HepG2 (cell line): ENCODE measurements at regions not wholly inside any gene's neighbourhood (a gene's known extent, or its start where the extent isn't known, plus 50 kb on each side); places are given as distances from the start of the nearest gene placed in this dataset.

Experiments used
- BCL6 ChIP-seq: IDR thresholded peaks from 2 replicates; pipeline ENCODE4 v1.6.1; 2016; ENCODE audit warnings: missing genetic modification reagents, missing compliant biosample characterization
- CC2D1A ChIP-seq: sonication (generic); formaldehyde crosslinking; IDR thresholded peaks from 2 replicates; pipeline ENCODE4 v1.8.1; 2023; ENCODE audit warnings: mild to moderate bottlenecking, missing genetic modification reagents
- CENPT ChIP-seq: sonication (generic); formaldehyde crosslinking; IDR thresholded peaks from 2 replicates; pipeline ENCODE4 v1.8.0; 2022; ENCODE audit warnings: low read depth, mild to moderate bottlenecking, moderate library complexity, missing genetic modification reagents
- DDIT3 ChIP-seq: sonication (generic); formaldehyde crosslinking; IDR thresholded peaks from 2 replicates; pipeline ENCODE4 v1.4.0; 2020; ENCODE audit warnings: mild to moderate bottlenecking, missing genetic modification reagents
- ETS1 ChIP-seq: sonication (generic); formaldehyde crosslinking; IDR thresholded peaks from 2 replicates; pipeline ENCODE4 v1.4.0; 2020; ENCODE audit warnings: missing genetic modification reagents
- FOXJ3 ChIP-seq: sonication (generic); formaldehyde crosslinking; IDR thresholded peaks from 2 replicates; pipeline ENCODE4 v1.4.0; 2020; ENCODE audit warnings: missing genetic modification reagents, mild to moderate bottlenecking, borderline replicate concordance
- GMEB1 ChIP-seq: sonication (generic); formaldehyde crosslinking; IDR thresholded peaks from 2 replicates; pipeline ENCODE4 v1.5.1; 2020; ENCODE audit warnings: missing genetic modification reagents, mild to moderate bottlenecking, borderline replicate concordance
- HNF4G ChIP-seq, 2 experiments: sonication (generic) in 1 of 2; formaldehyde crosslinking in 1 of 2; IDR thresholded peaks; 2 replicates each; pipeline versions ENCODE4 v1.4.0 to v1.6.1; 2011 to 2020; ENCODE audit warnings: borderline replicate concordance in 2 of 2, low read depth in 2 of 2, mild to moderate bottlenecking in 2 of 2, low read length in 1 of 2, missing genetic modification reagents in 1 of 2, moderate library complexity in 1 of 2
- HOXA5 ChIP-seq: sonication (generic); formaldehyde crosslinking; IDR thresholded peaks from 2 replicates; pipeline ENCODE4 v1.4.0; 2020; ENCODE audit warnings: missing genetic modification reagents
- MTA3 ChIP-seq: sonication (generic); formaldehyde crosslinking; IDR thresholded peaks from 2 replicates; pipeline ENCODE4 v1.4.0; 2020; ENCODE audit warnings: missing genetic modification reagents
- ZBTB7B ChIP-seq: sonication (generic); formaldehyde crosslinking; IDR thresholded peaks from 2 replicates; pipeline ENCODE4 v1.4.0; 2020; ENCODE audit warnings: missing genetic modification reagents
- ZFYVE20 ChIP-seq: sonication (generic); formaldehyde crosslinking; IDR thresholded peaks from 2 replicates; pipeline ENCODE4 v1.8.0; 2023; ENCODE audit warnings: low read depth, mild to moderate bottlenecking, moderate library complexity, missing genetic modification reagents, borderline replicate concordance
- ZNF124 ChIP-seq: sonication (generic); formaldehyde crosslinking; IDR thresholded peaks from 2 replicates; pipeline ENCODE4 v1.4.0; 2020; ENCODE audit warnings: missing genetic modification reagents
- ZNF232 ChIP-seq: sonication (generic); formaldehyde crosslinking; IDR thresholded peaks from 2 replicates; pipeline ENCODE4 v1.4.0; 2020; ENCODE audit warnings: missing genetic modification reagents, borderline replicate concordance
- ZNF556 ChIP-seq: sonication (generic); formaldehyde crosslinking; IDR thresholded peaks from 2 replicates; pipeline ENCODE4 v1.4.0; 2020; ENCODE audit warnings: mild to moderate bottlenecking, missing genetic modification reagents, borderline replicate concordance
- ZNF557 ChIP-seq: sonication (generic); formaldehyde crosslinking; IDR thresholded peaks from 2 replicates; pipeline ENCODE4 v1.4.0; 2020; ENCODE audit warnings: missing genetic modification reagents
- ZNF577 ChIP-seq: sonication (generic); formaldehyde crosslinking; IDR thresholded peaks from 2 replicates; pipeline ENCODE4 v1.4.0; 2020; ENCODE audit warnings: mild to moderate bottlenecking, low read depth, missing genetic modification reagents, borderline replicate concordance
- ZNF790 ChIP-seq: sonication (generic); formaldehyde crosslinking; IDR thresholded peaks from 2 replicates; pipeline ENCODE4 v1.8.0; 2022; ENCODE audit warnings: missing genetic modification reagents, mild to moderate bottlenecking, borderline replicate concordance
- ZNF841 ChIP-seq: sonication (generic); formaldehyde crosslinking; IDR thresholded peaks from 2 replicates; pipeline ENCODE4 v1.8.1; 2023; ENCODE audit warnings: missing genetic modification reagents, borderline replicate concordance
- TF ChIP-seq, protein P1 (sequence below): sonication (generic); formaldehyde crosslinking; IDR thresholded peaks from 2 replicates; pipeline ENCODE4 v1.5.0; 2020; ENCODE audit warnings: mild to moderate bottlenecking, low read depth, missing genetic modification reagents, borderline replicate concordance
- TF ChIP-seq, protein P2 (sequence below): sonication (generic); formaldehyde crosslinking; conservative IDR thresholded peaks from 2 replicates; pipeline ENCODE4 v1.8.0; 2022; ENCODE audit warnings: missing genetic modification reagents
- TF ChIP-seq, protein P3 (sequence below): sonication (generic); formaldehyde crosslinking; IDR thresholded peaks from 2 replicates; pipeline ENCODE4 v1.5.0; 2020; ENCODE audit warnings: missing genetic modification reagents

GRCh38 chr13:51524312-51524711 is 60.0 kb upstream of the WDFY2 start (continued):
- TF ChIP-seq GMEB1 (no peak), BCL6 (CRISPR knock-in tag) (peak; percentile 63; the same call in 1 of the 2 replicates), ETS1 (no peak), ZNF790 (CRISPR knock-in tag) (no peak), CENPT (CRISPR knock-in tag) (no peak), DDIT3 (CRISPR knock-in tag) (no peak), ZFYVE20 (CRISPR knock-in tag) (no peak), ZNF556 (CRISPR knock-in tag) (no peak), ZNF557 (CRISPR knock-in tag) (no peak), ZNF577 (CRISPR knock-in tag) (no peak), ZBTB7B (CRISPR knock-in tag) (0 out of 2 replicates have a peak, but pooled peaks have one; percentile 49), MTA3 (CRISPR knock-in tag) (no peak), FOXJ3 (CRISPR knock-in tag) (peak; percentile 80; the same call in 1 of the 2 replicates), ZNF841 (CRISPR knock-in tag) (no peak), HNF4G (IDR thresholded peaks at IDR 0.05; ENCODE audit: borderline replicate concordance, low read depth, low read length) (no peak), HNF4G (CRISPR knock-in tag; IDR thresholded peaks at IDR 0.05; ENCODE audit: borderline replicate concordance, low read depth) (no peak), HOXA5 (CRISPR knock-in tag) (no peak; the same call in 1 of the 2 replicates), ZNF124 (CRISPR knock-in tag) (no peak), ZNF232 (CRISPR knock-in tag) (no peak), CC2D1A (CRISPR knock-in tag) (no peak)
- TF ChIP-seq, protein P1, sequence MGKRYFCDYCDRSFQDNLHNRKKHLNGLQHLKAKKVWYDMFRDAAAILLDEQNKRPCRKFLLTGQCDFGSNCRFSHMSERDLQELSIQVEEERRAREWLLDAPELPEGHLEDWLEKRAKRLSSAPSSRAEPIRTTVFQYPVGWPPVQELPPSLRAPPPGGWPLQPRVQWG (CRISPR knock-in tag): no peak
- TF ChIP-seq, protein P2, sequence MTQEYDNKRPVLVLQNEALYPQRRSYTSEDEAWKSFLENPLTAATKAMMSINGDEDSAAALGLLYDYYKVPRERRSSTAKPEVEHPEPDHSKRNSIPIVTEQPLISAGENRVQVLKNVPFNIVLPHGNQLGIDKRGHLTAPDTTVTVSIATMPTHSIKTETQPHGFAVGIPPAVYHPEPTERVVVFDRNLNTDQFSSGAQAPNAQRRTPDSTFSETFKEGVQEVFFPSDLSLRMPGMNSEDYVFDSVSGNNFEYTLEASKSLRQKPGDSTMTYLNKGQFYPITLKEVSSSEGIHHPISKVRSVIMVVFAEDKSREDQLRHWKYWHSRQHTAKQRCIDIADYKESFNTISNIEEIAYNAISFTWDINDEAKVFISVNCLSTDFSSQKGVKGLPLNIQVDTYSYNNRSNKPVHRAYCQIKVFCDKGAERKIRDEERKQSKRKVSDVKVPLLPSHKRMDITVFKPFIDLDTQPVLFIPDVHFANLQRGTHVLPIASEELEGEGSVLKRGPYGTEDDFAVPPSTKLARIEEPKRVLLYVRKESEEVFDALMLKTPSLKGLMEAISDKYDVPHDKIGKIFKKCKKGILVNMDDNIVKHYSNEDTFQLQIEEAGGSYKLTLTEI (CRISPR knock-in tag): no peak
- TF ChIP-seq, protein P3, sequence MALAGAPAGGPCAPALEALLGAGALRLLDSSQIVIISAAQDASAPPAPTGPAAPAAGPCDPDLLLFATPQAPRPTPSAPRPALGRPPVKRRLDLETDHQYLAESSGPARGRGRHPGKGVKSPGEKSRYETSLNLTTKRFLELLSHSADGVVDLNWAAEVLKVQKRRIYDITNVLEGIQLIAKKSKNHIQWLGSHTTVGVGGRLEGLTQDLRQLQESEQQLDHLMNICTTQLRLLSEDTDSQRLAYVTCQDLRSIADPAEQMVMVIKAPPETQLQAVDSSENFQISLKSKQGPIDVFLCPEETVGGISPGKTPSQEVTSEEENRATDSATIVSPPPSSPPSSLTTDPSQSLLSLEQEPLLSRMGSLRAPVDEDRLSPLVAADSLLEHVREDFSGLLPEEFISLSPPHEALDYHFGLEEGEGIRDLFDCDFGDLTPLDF: no peak
